ENCODE measurements at regions not wholly inside any gene's neighbourhood (a gene's known extent, or its start where the extent isn't known, plus 50 kb on each side); places are given as distances from the start of the nearest gene placed in this dataset.

DNA sequence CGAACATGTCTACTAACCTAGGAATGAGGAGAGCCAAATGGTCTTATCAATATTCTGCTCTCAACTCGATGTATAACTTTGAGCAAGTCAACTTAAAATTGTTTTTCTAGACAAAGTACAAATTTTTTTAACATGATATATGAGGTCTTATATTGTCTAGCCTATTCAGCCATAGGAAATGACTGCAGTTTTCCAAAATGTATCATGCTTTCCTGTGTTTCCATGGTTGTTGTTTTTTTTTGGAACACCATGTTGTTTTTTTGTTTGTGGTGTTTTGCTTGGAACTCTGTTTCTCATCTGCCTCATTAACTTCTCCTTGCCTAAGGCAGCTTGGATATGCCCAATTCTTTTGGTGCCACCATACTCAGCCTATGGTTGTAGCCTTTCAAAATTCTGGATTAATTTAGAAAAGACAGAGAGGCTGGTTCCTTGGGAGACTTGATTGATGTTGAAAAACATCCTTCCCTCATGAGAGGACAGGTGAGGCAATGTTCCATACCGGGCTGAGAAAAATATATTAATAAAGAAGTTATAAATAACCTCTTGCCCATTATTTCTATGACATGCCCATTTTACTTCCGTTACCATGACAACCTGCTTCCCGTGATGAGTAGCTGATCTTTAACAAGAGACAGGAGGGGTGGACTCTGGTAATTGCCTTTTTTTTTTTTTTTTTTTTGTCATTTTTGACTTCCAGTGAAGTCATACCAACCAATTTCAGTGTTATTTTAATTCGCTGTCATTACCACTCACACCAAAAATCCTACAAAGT is 687.9 kb upstream of the GRM7 start:
- no peak for TF ChIP-seq POLR2A (IDR thresholded peaks at IDR 0.05; ENCODE audit: low read depth)
- TF ChIP-seq, protein P1, sequence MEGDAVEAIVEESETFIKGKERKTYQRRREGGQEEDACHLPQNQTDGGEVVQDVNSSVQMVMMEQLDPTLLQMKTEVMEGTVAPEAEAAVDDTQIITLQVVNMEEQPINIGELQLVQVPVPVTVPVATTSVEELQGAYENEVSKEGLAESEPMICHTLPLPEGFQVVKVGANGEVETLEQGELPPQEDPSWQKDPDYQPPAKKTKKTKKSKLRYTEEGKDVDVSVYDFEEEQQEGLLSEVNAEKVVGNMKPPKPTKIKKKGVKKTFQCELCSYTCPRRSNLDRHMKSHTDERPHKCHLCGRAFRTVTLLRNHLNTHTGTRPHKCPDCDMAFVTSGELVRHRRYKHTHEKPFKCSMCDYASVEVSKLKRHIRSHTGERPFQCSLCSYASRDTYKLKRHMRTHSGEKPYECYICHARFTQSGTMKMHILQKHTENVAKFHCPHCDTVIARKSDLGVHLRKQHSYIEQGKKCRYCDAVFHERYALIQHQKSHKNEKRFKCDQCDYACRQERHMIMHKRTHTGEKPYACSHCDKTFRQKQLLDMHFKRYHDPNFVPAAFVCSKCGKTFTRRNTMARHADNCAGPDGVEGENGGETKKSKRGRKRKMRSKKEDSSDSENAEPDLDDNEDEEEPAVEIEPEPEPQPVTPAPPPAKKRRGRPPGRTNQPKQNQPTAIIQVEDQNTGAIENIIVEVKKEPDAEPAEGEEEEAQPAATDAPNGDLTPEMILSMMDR (IDR thresholded peaks at IDR 0.05), result no peak
- no peak for TF ChIP-seq POLR2AphosphoS5 (IDR thresholded peaks at IDR 0.05)
- no peak for TF ChIP-seq EP300 (IDR thresholded peaks at IDR 0.05)
